HepG2 (cell line): ENCODE measurements at regions not wholly inside any gene's neighbourhood (a gene's known extent, or its start where the extent isn't known, plus 50 kb on each side); places are given as distances from the start of the nearest gene placed in this dataset.

Experiments used
- CBFB ChIP-seq: sonication (generic); formaldehyde crosslinking; IDR thresholded peaks from 2 replicates; pipeline ENCODE4 v1.4.0; 2020; ENCODE audit warnings: missing genetic modification reagents
- CC2D1A ChIP-seq: sonication (generic); formaldehyde crosslinking; IDR thresholded peaks from 2 replicates; pipeline ENCODE4 v1.8.1; 2023; ENCODE audit warnings: mild to moderate bottlenecking, missing genetic modification reagents
- FOXP1 ChIP-seq, 2 experiments: fragments of 450-650 bp in 1 of 2; IDR thresholded peaks; 2 replicates each; pipeline ENCODE4 v1.6.1; 2017 to 2018; ENCODE audit warnings: antibody characterized with exemption in 1 of 2
- GATAD1 ChIP-seq: IDR thresholded peaks from 2 replicates; pipeline ENCODE4 v1.6.1; 2016; ENCODE audit warnings: missing genetic modification reagents, missing compliant biosample characterization
- GTF3A ChIP-seq: sonication (generic); formaldehyde crosslinking; conservative IDR thresholded peaks from 2 replicates; pipeline ENCODE4 v1.4.0; 2020; ENCODE audit warnings: mild to moderate bottlenecking, missing genetic modification reagents
- HCFC1 ChIP-seq: fragments of 150-350 bp; IDR thresholded peaks from 2 replicates; pipeline ENCODE4 v1.6.1; 2014; ENCODE audit warnings: low read depth, low read length
- HDAC1 ChIP-seq: sonication (generic); formaldehyde crosslinking; IDR thresholded peaks from 2 replicates; pipeline ENCODE4 v1.5.1; 2020; ENCODE audit warnings: mild to moderate bottlenecking, missing genetic modification reagents
- ISX ChIP-seq: sonication (generic); formaldehyde crosslinking; conservative IDR thresholded peaks from 2 replicates; pipeline ENCODE4 v1.5.0; 2020; ENCODE audit warnings: missing genetic modification reagents
- MLLT10 ChIP-seq: sonication (generic); formaldehyde crosslinking; IDR thresholded peaks from 2 replicates; pipeline ENCODE4 v1.4.0; 2020; ENCODE audit warnings: missing genetic modification reagents
- RARA ChIP-seq: IDR thresholded peaks from 2 replicates; pipeline ENCODE4 v1.6.1; 2016; ENCODE audit warnings: missing genetic modification reagents, missing compliant biosample characterization
- RCOR2 ChIP-seq: IDR thresholded peaks from 2 replicates; pipeline ENCODE4 v1.6.1; 2016; ENCODE audit warnings: missing biosample characterization, missing genetic modification reagents
- SOX13 ChIP-seq, 3 experiments: fragments of 450-650 bp in 1 of 3; sonication (generic) in 1 of 3; formaldehyde crosslinking in 1 of 3; IDR thresholded peaks in 2 of 3; conservative IDR thresholded peaks in 1 of 3; 2 replicates each; pipeline versions ENCODE4 v1.5.0 to v1.6.1; 2016 to 2020; ENCODE audit warnings: antibody characterized with exemption in 1 of 3, mild to moderate bottlenecking in 1 of 3, missing compliant biosample characterization in 1 of 3, missing genetic modification reagents in 1 of 3, moderate library complexity in 1 of 3
- WIZ ChIP-seq: sonication (generic); formaldehyde crosslinking; IDR thresholded peaks from 2 replicates; pipeline ENCODE4 v1.5.1; 2020; ENCODE audit warnings: mild to moderate bottlenecking, missing genetic modification reagents
- ZNF432 ChIP-seq: sonication (generic); formaldehyde crosslinking; IDR thresholded peaks from 2 replicates; pipeline ENCODE4 v1.5.0; 2020; ENCODE audit warnings: missing genetic modification reagents, mild to moderate bottlenecking, borderline replicate concordance
- ZNF558 ChIP-seq: sonication (generic); formaldehyde crosslinking; IDR thresholded peaks from 2 replicates; pipeline ENCODE4 v1.9.0; 2022; ENCODE audit warnings: mild to moderate bottlenecking, missing genetic modification reagents, borderline replicate concordance
- ZNF7 ChIP-seq: IDR thresholded peaks from 2 replicates; pipeline ENCODE4 v1.6.1; 2016; ENCODE audit warnings: missing biosample characterization, missing genetic modification reagents
- TF ChIP-seq, protein P1 (sequence below): sonication (generic); formaldehyde crosslinking; IDR thresholded peaks from 2 replicates; pipeline ENCODE4 v1.5.1; 2020; ENCODE audit warnings: missing genetic modification reagents, mild to moderate bottlenecking, borderline replicate concordance
- TF ChIP-seq, protein P2 (sequence below): sonication (generic); formaldehyde crosslinking; IDR thresholded peaks from 2 replicates; pipeline ENCODE4 v1.5.0; 2020; ENCODE audit warnings: mild to moderate bottlenecking, missing genetic modification reagents, borderline replicate concordance
- TF ChIP-seq, protein P3 (sequence below): sonication (generic); formaldehyde crosslinking; IDR thresholded peaks from 2 replicates; pipeline ENCODE4 v1.5.0; 2020; ENCODE audit warnings: mild to moderate bottlenecking, missing genetic modification reagents
- TF ChIP-seq, protein P4 (sequence below): fragments of 450-650 bp; IDR thresholded peaks from 2 replicates; pipeline ENCODE4 v1.6.1; 2017; ENCODE audit warnings: mild to moderate bottlenecking

DNA sequence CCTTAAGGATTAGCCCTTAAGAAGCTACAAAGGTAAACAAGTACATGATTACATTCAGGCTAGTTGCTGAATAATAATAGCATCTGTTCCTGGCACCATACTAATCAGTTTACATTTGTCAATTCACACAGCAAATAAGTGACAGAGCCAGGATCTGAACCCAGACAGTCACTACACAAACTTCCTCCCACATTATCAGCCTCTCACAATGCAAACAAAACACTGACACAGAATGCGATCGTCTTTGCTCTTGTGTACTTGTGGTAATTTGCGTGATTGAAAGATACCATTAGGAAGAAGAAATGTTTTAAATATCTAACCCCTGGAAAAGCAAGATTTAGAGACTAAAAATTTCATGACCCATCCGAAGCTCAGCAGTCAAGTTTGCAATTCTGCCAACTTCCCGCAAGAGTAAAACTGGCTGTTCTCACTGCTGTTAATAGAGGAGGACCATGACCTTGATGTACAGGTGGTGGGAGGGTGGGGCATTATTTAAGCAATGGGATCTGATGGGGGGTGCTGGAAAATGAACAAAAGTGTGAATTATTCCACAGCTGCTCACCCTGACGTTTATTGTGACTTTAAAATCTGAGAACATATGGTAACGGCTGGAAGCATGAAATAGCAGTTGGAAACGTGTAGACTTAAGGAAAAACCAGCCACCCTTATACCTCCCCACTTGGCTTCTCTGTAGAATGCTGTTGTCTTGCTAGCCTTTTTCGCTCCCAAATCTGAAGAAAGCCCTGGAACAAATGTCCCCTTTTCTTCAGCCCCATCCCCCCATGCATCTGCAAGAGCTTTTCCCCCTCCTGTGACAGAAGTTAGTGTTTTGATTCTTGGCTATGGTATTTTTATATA lies 95.3 kb upstream of the ARMC2 start (continued):
- TF ChIP-seq ZNF558 (no peak), ZNF432 (CRISPR knock-in tag) (no peak), CBFB (CRISPR knock-in tag) (no peak), SOX13 (IDR thresholded peaks at IDR 0.05) (0 out of 2 replicates have a peak, but pooled peaks have one; percentile 21), SOX13 (CRISPR knock-in tag; conservative IDR thresholded peaks at IDR 0.05 in 1 of 2, IDR thresholded peaks at IDR 0.05 in 1 of 2) (peak in 1 of 2 experiments; percentile 69; a peak in 1 of 4 replicates), HDAC1 (CRISPR knock-in tag) (peak; percentile 40; the same call in 1 of the 2 replicates), FOXP1 (IDR thresholded peaks at IDR 0.05) (no peak), FOXP1 (CRISPR knock-in tag; IDR thresholded peaks at IDR 0.05) (peak; percentile 83), GTF3A (no peak), CC2D1A (CRISPR knock-in tag) (no peak), GATAD1 (no peak), ZNF7 (no peak), HCFC1 (no peak), WIZ (CRISPR knock-in tag) (no peak), ISX (CRISPR knock-in tag) (no peak), MLLT10 (CRISPR knock-in tag) (no peak), RCOR2 (CRISPR knock-in tag) (0 out of 2 replicates have a peak, but pooled peaks have one; percentile 26), RARA (CRISPR knock-in tag) (peak; percentile 64)
- TF ChIP-seq, protein P1, sequence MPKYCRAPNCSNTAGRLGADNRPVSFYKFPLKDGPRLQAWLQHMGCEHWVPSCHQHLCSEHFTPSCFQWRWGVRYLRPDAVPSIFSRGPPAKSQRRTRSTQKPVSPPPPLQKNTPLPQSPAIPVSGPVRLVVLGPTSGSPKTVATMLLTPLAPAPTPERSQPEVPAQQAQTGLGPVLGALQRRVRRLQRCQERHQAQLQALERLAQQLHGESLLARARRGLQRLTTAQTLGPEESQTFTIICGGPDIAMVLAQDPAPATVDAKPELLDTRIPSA (CRISPR knock-in tag) = no peak
- TF ChIP-seq, protein P2, sequence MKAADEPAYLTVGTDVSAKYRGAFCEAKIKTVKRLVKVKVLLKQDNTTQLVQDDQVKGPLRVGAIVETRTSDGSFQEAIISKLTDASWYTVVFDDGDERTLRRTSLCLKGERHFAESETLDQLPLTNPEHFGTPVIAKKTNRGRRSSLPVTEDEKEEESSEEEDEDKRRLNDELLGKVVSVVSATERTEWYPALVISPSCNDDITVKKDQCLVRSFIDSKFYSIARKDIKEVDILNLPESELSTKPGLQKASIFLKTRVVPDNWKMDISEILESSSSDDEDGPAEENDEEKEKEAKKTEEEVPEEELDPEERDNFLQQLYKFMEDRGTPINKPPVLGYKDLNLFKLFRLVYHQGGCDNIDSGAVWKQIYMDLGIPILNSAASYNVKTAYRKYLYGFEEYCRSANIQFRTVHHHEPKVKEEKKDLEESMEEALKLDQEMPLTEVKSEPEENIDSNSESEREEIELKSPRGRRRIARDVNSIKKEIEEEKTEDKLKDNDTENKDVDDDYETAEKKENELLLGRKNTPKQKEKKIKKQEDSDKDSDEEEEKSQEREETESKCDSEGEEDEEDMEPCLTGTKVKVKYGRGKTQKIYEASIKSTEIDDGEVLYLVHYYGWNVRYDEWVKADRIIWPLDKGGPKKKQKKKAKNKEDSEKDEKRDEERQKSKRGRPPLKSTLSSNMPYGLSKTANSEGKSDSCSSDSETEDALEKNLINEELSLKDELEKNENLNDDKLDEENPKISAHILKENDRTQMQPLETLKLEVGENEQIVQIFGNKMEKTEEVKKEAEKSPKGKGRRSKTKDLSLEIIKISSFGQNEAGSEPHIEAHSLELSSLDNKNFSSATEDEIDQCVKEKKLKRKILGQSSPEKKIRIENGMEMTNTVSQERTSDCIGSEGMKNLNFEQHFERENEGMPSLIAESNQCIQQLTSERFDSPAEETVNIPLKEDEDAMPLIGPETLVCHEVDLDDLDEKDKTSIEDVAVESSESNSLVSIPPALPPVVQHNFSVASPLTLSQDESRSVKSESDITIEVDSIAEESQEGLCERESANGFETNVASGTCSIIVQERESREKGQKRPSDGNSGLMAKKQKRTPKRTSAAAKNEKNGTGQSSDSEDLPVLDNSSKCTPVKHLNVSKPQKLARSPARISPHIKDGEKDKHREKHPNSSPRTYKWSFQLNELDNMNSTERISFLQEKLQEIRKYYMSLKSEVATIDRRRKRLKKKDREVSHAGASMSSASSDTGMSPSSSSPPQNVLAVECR (CRISPR knock-in tag) = peak; percentile 25; the same call in 1 of the 2 replicates
- TF ChIP-seq, protein P3, sequence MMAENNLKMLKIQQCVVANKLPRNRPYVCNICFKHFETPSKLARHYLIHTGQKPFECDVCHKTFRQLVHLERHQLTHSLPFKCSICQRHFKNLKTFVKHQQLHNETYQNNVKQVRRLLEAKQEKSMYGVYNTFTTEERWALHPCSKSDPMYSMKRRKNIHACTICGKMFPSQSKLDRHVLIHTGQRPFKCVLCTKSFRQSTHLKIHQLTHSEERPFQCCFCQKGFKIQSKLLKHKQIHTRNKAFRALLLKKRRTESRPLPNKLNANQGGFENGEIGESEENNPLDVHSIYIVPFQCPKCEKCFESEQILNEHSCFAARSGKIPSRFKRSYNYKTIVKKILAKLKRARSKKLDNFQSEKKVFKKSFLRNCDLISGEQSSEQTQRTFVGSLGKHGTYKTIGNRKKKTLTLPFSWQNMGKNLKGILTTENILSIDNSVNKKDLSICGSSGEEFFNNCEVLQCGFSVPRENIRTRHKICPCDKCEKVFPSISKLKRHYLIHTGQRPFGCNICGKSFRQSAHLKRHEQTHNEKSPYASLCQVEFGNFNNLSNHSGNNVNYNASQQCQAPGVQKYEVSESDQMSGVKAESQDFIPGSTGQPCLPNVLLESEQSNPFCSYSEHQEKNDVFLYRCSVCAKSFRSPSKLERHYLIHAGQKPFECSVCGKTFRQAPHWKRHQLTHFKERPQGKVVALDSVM = no peak
- TF ChIP-seq, protein P4, sequence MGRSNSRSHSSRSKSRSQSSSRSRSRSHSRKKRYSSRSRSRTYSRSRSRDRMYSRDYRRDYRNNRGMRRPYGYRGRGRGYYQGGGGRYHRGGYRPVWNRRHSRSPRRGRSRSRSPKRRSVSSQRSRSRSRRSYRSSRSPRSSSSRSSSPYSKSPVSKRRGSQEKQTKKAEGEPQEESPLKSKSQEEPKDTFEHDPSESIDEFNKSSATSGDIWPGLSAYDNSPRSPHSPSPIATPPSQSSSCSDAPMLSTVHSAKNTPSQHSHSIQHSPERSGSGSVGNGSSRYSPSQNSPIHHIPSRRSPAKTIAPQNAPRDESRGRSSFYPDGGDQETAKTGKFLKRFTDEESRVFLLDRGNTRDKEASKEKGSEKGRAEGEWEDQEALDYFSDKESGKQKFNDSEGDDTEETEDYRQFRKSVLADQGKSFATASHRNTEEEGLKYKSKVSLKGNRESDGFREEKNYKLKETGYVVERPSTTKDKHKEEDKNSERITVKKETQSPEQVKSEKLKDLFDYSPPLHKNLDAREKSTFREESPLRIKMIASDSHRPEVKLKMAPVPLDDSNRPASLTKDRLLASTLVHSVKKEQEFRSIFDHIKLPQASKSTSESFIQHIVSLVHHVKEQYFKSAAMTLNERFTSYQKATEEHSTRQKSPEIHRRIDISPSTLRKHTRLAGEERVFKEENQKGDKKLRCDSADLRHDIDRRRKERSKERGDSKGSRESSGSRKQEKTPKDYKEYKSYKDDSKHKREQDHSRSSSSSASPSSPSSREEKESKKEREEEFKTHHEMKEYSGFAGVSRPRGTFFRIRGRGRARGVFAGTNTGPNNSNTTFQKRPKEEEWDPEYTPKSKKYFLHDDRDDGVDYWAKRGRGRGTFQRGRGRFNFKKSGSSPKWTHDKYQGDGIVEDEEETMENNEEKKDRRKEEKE = no peak
